ENCODE measurements at regions not wholly inside any gene's neighbourhood (a gene's known extent, or its start where the extent isn't known, plus 50 kb on each side); places are given as distances from the start of the nearest gene placed in this dataset.

- Mint-ChIP-seq H3K4me3 (no peak overlapping the region), H3K27ac (no peak overlapping the region), H3K27me3 (no peaks in the 10 kb centered on the region), H3K36me3 (ENCODE audit: low read depth) (no peaks in the 10 kb centered on the region), H3K9me3 (no peaks in the 10 kb centered on the region), H3K4me1 (peaks cover 2% of the 10 kb centered on the region)
- intact Hi-C loops (cut with micrococcal nuclease): loop anchor here (10.0 kb wide), 1 partner anchor 172 kb away; no protein-coding TSS in a partner anchor
- DNase-seq: peak; percentile 77
These were observed 133.7 kb downstream of the AEBP2 start for GRCh38 chr12:19572920-19573558.

GRCh38 chr12:19573866-19574265 is 134.6 kb downstream of the AEBP2 start:
- Mint-ChIP-seq H3K4me1 (peaks cover 2% of the 10 kb centered on the region), H3K27me3 (no peaks in the 10 kb centered on the region), H3K36me3 (ENCODE audit: low read depth) (no peaks in the 10 kb centered on the region), H3K27ac (no peak overlapping the region), H3K4me3 (no peak overlapping the region), H3K9me3 (no peaks in the 10 kb centered on the region)
- intact Hi-C loops (cut with micrococcal nuclease): loop anchor here (10.0 kb wide), 1 partner anchor 171 kb away; no protein-coding TSS in a partner anchor
- no peak for DNase-seq

- Mint-ChIP-seq H3K27ac (no peak overlapping the region), H3K36me3 (ENCODE audit: low read depth) (no peaks in the 10 kb centered on the region), H3K27me3 (no peaks in the 10 kb centered on the region), H3K4me1 (peaks cover 2% of the 10 kb centered on the region), H3K9me3 (no peaks in the 10 kb centered on the region), H3K4me3 (no peak overlapping the region)
- intact Hi-C loops (cut with micrococcal nuclease): loop anchor here (10.0 kb wide), 1 partner anchor 170 kb away; no protein-coding TSS in a partner anchor
- DNase-seq: no peak
These were observed 135.3 kb downstream of the AEBP2 start for GRCh38 chr12:19574601-19575000.

GRCh38 chr12:19575337-19576243 is 136.3 kb downstream of the AEBP2 start:
- H3K4me1 Mint-ChIP-seq: peaks cover 2% of the 10 kb centered on the region
- intact Hi-C loops (cut with micrococcal nuclease): loop anchor here (10.0 kb wide), 1 partner anchor 169 kb away; no protein-coding TSS in a partner anchor
- no peak overlapping the region for H3K27ac Mint-ChIP-seq
- H3K27me3 Mint-ChIP-seq: no peaks in the 10 kb centered on the region
- H3K4me3 Mint-ChIP-seq: no peak overlapping the region
- H3K36me3 Mint-ChIP-seq (ENCODE audit: low read depth): no peaks in the 10 kb centered on the region
- no peaks in the 10 kb centered on the region for H3K9me3 Mint-ChIP-seq
- no peak for DNase-seq

- H3K4me1 Mint-ChIP-seq: peaks cover 2% of the 10 kb centered on the region
- H3K27ac Mint-ChIP-seq: no peak overlapping the region
- DNase-seq: no peak
- no peaks in the 10 kb centered on the region for H3K27me3 Mint-ChIP-seq
- H3K4me3 Mint-ChIP-seq: no peak overlapping the region
- H3K36me3 Mint-ChIP-seq (ENCODE audit: low read depth): no peaks in the 10 kb centered on the region
- intact Hi-C loops (cut with micrococcal nuclease): loop anchor here (10.0 kb wide), 1 partner anchor 168 kb away; no protein-coding TSS in a partner anchor
- H3K9me3 Mint-ChIP-seq: peaks cover 3% of the 10 kb centered on the region
These were observed 137.4 kb downstream of the AEBP2 start for GRCh38 chr12:19576506-19577280.

- H3K9me3 Mint-ChIP-seq: peaks cover 9% of the 10 kb centered on the region
- intact Hi-C loops (cut with micrococcal nuclease): loop anchor here (10.0 kb wide), 1 partner anchor 168 kb away; no protein-coding TSS in a partner anchor
- no peak overlapping the region for H3K27ac Mint-ChIP-seq
These were observed 137.9 kb downstream of the AEBP2 start for GRCh38 chr12:19577281-19577530.

GRCh38 chr12:19584732-19585131 is 145.4 kb downstream of the AEBP2 start:
- Mint-ChIP-seq H3K27ac (no peak overlapping the region), H3K4me1 (no peaks in the 10 kb centered on the region), H3K4me3 (no peak overlapping the region), H3K9me3 (peaks cover 30% of the 10 kb centered on the region), H3K36me3 (ENCODE audit: low read depth) (no peaks in the 10 kb centered on the region), H3K27me3 (no peaks in the 10 kb centered on the region)
- intact Hi-C loops (cut with micrococcal nuclease): no loop called here
- DNase-seq: no peak

More at GRCh38 chr12:19577281-19577530, 137.9 kb downstream of the AEBP2 start:
- no peaks in the 10 kb centered on the region for H3K36me3 Mint-ChIP-seq (ENCODE audit: low read depth)
- no peak for DNase-seq
- no peak overlapping the region for H3K4me3 Mint-ChIP-seq
- H3K4me1 Mint-ChIP-seq: peaks cover 2% of the 10 kb centered on the region
- H3K27me3 Mint-ChIP-seq: no peaks in the 10 kb centered on the region

- Mint-ChIP-seq H3K9me3 (peaks cover 12% of the 10 kb centered on the region), H3K27ac (no peak overlapping the region), H3K4me3 (no peak overlapping the region)
These were observed 149.7 kb downstream of the AEBP2 start for GRCh38 chr12:19588951-19589350.

GRCh38 chr12:19591951-19592350 is 152.7 kb downstream of the AEBP2 start:
- no peaks in the 10 kb centered on the region for H3K36me3 Mint-ChIP-seq (ENCODE audit: low read depth)
- no peaks in the 10 kb centered on the region for H3K27me3 Mint-ChIP-seq
- intact Hi-C loops (cut with micrococcal nuclease): no loop called here
- no peak overlapping the region for H3K4me3 Mint-ChIP-seq
- DNase-seq: no peak
- H3K4me1 Mint-ChIP-seq: no peaks in the 10 kb centered on the region
- no peak overlapping the region for H3K27ac Mint-ChIP-seq
- peaks cover under 1% of the 10 kb centered on the region for H3K9me3 Mint-ChIP-seq

More at GRCh38 chr12:19588951-19589350, 149.7 kb downstream of the AEBP2 start:
- H3K4me1 Mint-ChIP-seq: no peaks in the 10 kb centered on the region
- DNase-seq: no peak
- no peaks in the 10 kb centered on the region for H3K36me3 Mint-ChIP-seq (ENCODE audit: low read depth)
- no peaks in the 10 kb centered on the region for H3K27me3 Mint-ChIP-seq
- intact Hi-C loops (cut with micrococcal nuclease): no loop called here

- Mint-ChIP-seq H3K4me1 (no peaks in the 10 kb centered on the region), H3K36me3 (ENCODE audit: low read depth) (no peaks in the 10 kb centered on the region), H3K27me3 (no peaks in the 10 kb centered on the region), H3K4me3 (no peak overlapping the region), H3K9me3 (peaks cover 8% of the 10 kb centered on the region), H3K27ac (no peak overlapping the region)
- no peak for DNase-seq
- intact Hi-C loops (cut with micrococcal nuclease): no loop called here
These were observed 157.3 kb downstream of the AEBP2 start for GRCh38 chr12:19596434-19597166.

GRCh38 chr12:19597167-19598026 is 158.1 kb downstream of the AEBP2 start:
- no peak overlapping the region for H3K4me3 Mint-ChIP-seq
- no peaks in the 10 kb centered on the region for H3K4me1 Mint-ChIP-seq
- no peak for DNase-seq
- H3K9me3 Mint-ChIP-seq: peaks cover 8% of the 10 kb centered on the region
- no peak overlapping the region for H3K27ac Mint-ChIP-seq
- intact Hi-C loops (cut with micrococcal nuclease): no loop called here
- no peaks in the 10 kb centered on the region for H3K27me3 Mint-ChIP-seq
- H3K36me3 Mint-ChIP-seq (ENCODE audit: low read depth): no peaks in the 10 kb centered on the region

- no peak overlapping the region for H3K4me3 Mint-ChIP-seq
- intact Hi-C loops (cut with micrococcal nuclease): no loop called here
- no peak overlapping the region for H3K27ac Mint-ChIP-seq
- no peaks in the 10 kb centered on the region for H3K4me1 Mint-ChIP-seq
- no peaks in the 10 kb centered on the region for H3K27me3 Mint-ChIP-seq
- peaks cover 13% of the 10 kb centered on the region for H3K9me3 Mint-ChIP-seq
- H3K36me3 Mint-ChIP-seq (ENCODE audit: low read depth): no peaks in the 10 kb centered on the region
- DNase-seq: no peak
These were observed 166.4 kb downstream of the AEBP2 start for GRCh38 chr12:19605720-19606119.
